IMR-90 (cell line): ENCODE measurements at regions not wholly inside any gene's neighbourhood (a gene's known extent, or its start where the extent isn't known, plus 50 kb on each side); places are given as distances from the start of the nearest gene placed in this dataset.

ENCODE experiments used
- CEBPB ChIP-seq: IDR thresholded peaks from 2 replicates; pipeline ENCODE4 v1.6.1; 2012; ENCODE audit warnings: low read depth, low read length, improper control_type of control experiment
- CTCF ChIP-seq: conservative IDR thresholded peaks from 2 replicates; pipeline ENCODE4 v1.5.1; 2012; ENCODE audit warnings: mild to moderate bottlenecking, low read depth, low read length, improper control_type of control experiment
- MAZ ChIP-seq: IDR thresholded peaks from 2 replicates; pipeline ENCODE4 v1.6.1; 2012; ENCODE audit warnings: low read depth, mild to moderate bottlenecking, low read length, improper control_type of control experiment, moderate library complexity, borderline replicate concordance
- NFE2L2 ChIP-seq: fragments of 150-350 bp; IDR thresholded peaks from 2 replicates; pipeline ENCODE4 v1.6.1; 2016; ENCODE audit warnings: low read depth, mild to moderate bottlenecking, low read length
- POLR2A ChIP-seq: IDR thresholded peaks from 2 replicates; pipeline ENCODE4 v1.6.1; 2012; ENCODE audit warnings: mild to moderate bottlenecking, low read depth, low read length
- RAD21 ChIP-seq: IDR thresholded peaks from 2 replicates; pipeline ENCODE4 v1.6.1; 2012; ENCODE audit warnings: low read length, improper control_type of control experiment
- RCOR1 ChIP-seq: IDR thresholded peaks from 2 replicates; pipeline ENCODE4 v1.6.1; 2012; ENCODE audit warnings: mild to moderate bottlenecking, low read length, improper control_type of control experiment; ENCODE audit not compliant: insufficient replicate concordance
- RFX5 ChIP-seq: IDR thresholded peaks from 2 replicates; pipeline ENCODE4 v1.8.0; 2012; ENCODE audit warnings: low read depth, mild to moderate bottlenecking, low read length, moderate library complexity
- USF2 ChIP-seq: fragments of 150-350 bp; IDR thresholded peaks from 2 replicates; pipeline ENCODE4 v1.6.1; 2017; ENCODE audit warnings: mild to moderate bottlenecking, antibody characterized with exemption, low read length, low read depth

DNA sequence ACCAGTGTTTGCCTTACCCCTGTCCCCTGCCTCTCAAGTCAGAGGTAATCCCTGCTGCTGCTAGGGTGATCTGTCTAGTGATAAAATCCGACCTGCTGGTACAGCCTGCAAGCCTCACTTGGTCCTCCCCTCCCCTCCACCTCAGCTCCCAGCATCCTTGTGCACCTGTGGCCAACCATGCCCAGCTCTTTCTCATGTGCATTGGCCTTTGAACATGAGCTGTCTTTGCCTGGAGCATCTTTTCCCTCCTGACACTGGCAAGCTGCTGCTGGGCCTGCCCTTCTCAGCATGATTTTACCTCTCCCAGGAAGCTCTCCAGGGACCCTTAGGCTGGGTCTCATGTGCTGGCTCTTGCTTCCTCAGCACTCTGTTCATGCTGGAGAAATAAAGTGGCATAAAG, 51.3 kb upstream of the CXCL12 start:
- TF ChIP-seq POLR2A, result no peak
- TF ChIP-seq CTCF, result no peak
- no peak for TF ChIP-seq CEBPB
- no peak for TF ChIP-seq RAD21
- no peak for TF ChIP-seq USF2
- no peak for TF ChIP-seq RFX5
- no peak for TF ChIP-seq NFE2L2
- TF ChIP-seq MAZ, result no peak
- no peak for TF ChIP-seq RCOR1
